ENCODE measurements at regions not wholly inside any gene's neighbourhood (a gene's known extent, or its start where the extent isn't known, plus 50 kb on each side); places are given as distances from the start of the nearest gene placed in this dataset.
"Not testable (repeated sequence)": the region's sequence is repeated elsewhere in the genome, so short reads cannot be mapped to it uniquely, and the experiment has no call there.

DNA sequence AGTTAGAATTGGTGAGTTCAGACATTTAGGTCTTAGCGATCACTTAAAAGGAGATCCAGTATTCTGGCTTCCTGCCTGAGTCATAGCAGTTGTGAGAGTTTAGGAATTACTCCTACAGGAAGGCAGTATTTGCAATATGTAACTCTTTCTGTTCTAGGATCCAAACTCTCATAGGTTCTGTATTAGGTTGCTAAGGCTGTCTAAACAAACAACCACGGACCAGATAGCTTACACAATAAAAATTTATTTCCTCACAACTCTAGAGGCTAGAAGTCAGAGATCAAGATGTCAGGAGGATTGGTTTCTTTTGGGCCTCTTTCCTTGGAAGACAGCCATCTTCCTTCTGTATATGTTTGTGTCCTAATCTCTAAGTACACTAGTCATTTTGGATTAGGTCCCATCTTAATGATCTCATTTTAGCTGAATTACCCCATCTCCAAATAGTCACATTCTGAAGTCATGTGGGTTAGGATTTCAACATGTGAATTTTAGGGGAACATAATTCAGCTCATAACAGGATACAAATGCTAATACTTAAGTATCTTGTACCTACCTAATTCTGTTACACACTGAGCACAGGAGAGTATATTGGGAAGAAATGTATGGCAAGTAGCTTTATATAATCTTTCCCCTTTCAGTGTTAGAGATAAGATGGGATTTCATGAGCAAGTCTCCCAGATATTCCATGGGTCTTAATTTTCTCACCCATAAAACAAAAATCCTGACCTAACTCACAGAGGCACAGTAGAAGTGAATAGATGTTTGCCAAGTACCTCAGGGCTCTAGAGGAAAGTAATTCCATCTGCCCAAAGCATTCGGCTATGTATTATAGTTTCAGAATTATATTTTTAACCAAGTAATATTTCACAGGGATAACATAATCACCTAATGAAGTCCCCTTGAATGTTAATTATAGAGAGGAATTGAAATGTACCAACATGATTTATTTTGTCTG, 144.4 kb downstream of the PTBP2 start:
- FAIRE-seq: peak; percentile 81

DNA sequence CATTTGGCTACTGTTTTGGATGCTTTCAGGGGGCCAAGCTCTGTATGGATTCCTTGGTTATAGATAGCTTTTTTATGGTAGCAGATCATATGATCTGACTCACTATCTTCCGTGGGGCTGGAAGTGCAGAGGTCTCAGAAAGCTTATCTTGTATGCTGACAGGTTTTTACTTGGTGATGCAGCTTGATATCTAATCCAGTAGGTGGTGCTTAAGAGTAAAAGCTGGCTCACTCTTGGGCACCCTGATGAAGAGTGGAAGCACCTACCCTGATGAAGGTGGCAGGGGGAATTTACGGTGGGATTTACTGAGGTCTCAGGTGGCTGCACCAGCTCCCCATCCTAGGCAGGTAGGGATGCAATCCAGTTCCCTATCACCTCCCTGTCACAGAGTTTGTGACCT, 151.2 kb downstream of the PTBP2 start:
- no peak for FAIRE-seq

DNA sequence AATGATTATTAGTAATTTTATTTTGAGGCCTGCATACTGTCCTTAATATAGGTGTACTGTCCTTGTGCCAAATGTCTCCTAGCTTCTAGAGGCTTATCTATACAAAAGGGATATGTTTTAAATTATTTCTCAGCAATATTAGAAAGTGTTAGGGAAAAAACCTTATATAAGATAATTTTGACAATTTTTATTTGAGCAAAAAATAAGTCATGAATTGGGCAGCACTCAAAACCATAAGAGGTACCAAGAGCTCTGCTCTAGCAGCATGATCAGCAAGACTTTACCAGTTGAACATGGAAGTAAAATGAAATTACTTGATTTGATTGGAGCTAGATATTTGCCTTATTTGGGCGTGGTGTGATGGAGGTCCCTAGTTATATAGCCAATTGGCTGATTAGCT, 157.1 kb downstream of the PTBP2 start:
- FAIRE-seq: no peak

DNA sequence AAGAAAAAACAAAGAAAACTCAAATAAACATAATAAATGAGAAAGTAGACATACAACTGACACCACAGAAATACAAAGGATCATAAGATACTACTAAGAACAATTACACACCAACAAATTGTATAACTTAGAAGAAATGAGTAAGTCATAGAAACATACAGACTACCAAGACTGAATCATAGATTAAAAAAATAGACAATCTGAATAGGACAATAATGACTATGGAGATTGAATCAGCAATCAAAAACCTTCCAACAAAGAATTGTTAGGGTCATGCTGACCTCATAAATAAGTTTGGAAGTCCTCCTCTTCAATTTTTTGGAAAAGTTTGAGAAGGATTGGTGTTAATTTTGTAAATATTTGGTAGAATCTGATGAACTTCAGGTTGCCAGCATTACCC, 159.0 kb downstream of the PTBP2 start:
- no peak for FAIRE-seq

DNA sequence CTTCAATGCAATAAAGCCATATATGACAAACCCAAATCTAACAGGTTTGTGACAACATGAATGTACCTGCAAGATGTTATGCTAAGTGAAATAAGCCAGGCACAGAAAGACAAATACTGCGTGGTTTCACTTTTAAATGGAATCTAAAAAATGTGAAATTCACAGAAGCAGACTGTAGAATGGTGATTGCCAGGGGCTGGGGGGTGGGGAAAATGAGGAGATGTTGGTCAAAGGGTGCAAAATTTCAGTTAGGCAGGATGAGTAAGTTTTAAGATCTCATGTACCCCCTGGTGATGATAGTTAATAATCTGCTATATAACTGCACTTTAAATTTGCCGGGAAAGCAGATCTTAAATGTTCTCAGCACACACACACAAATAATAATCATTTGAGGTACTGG, 160.5 kb downstream of the PTBP2 start:
- FAIRE-seq: no peak

DNA sequence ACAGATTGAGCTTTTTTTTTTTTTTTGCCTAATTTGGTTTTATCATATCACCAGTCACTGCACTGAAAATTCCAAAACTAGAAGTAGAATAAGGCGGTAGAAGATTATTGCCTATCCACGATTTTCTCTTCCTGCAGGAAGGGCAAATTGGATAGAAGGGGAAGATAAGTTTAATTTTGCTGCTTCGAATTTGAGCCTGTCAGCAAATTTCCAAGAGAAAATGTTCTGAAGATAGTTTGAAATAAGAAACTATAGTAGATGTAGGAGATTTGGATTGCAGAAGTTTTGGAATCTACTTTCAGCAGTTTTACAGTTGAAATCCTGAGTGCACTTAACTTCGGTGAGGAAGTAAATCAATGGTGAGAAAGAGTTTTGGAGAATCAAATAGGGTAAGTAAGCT, 164.9 kb downstream of the PTBP2 start:
- no peak for FAIRE-seq

DNA sequence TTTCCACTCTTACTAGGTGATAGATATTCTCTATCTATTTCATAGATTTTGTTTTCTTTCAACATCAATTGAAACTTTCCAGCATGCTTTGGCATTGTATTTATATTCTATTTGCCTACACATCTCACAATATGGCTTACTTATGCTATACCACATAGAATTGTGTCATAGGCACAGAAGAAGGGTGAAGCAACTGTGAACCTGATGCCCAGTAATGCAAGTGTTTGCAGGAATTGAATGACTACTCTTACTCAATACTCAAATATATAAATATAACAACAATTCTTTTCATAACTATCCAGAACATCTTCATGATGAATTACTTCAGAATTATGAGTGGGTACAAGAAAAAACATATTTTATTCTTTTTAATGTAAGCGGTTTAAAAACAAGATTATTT, 165.9 kb downstream of the PTBP2 start:
- no peak for FAIRE-seq

DNA sequence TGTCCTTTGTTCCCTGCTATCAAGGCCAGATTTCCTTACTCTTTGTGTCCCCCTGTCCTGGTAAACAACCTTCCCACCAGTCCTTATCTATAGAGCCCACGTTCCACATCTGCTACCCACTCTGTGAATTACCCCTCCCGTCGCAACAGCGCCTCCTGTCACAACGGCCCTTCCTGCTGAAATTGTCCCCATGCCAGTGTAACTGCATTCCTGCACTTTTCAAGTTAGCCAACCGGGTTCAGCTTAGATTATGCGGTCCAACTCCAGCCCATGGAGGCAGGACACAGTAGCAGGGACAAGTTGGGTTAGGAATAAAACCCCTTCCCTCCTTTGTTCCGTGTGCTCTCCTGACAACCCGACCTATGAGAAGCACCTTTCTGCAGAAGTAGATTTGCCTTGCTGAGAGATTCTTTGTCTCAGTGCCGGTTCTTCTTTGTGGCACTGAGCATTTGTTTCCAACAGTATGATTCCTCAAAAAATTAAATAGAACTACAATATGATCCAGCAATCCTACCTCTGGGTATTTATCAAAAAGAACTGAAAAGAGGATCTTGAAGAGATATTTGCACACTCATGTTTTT, 180.3 kb downstream of the PTBP2 start:
- FAIRE-seq: no peak

DNA sequence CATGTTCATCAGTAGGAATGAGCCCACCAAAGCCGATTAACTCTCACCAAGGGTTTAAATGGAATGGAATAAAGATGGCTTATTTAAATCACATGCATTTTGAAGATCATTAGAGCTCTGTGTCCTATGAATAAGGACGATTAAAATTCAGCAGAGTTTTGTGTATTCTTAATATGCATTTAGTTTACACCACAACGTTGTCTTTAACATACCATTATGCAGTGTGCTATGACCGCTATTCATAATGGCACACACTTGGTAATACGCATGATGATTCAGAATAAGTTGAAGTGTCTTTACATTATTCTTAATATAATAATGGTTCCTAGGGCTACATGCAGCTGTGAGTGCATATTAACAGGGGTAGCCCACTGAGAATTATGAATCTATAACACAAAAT, 190.7 kb downstream of the PTBP2 start:
- FAIRE-seq: no peak

DNA sequence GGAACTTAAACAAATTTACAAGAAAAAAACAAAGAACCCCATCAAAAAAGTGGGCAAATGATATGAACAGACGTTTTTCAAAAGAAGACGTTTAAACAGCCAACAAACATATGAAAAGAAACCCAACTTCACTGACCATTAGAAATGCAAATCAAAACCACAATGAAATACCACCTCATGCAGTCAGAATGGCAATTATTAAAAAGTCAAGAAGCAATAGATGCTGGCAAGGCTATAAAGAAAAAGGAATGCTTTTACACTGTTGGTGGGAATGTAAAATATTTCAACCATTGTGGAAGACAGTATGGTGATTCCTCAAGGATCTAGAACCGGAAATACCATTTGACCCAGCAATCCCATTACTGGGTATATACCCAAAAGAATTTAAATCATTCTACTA, 194.1 kb downstream of the PTBP2 start:
- not testable (repeated sequence) for FAIRE-seq

DNA sequence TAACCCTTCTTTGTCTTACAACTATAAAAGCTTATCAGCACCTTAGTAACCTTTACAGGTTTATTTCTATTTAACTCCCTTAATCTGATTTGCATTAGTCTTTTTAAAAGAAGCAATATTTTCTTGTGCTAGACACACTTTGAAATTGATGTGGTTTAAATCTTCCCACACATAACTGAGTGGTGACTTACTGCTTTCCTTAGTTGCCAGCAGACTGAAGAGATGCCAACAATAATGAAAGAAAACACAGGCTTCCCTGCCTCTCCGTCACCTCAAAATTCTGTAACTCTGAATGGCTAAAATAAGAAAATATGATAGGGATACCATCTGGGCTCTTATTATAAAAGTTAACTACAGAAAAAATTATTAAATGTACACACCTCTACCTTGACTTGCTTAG, 196.8 kb downstream of the PTBP2 start:
- no peak for FAIRE-seq

DNA sequence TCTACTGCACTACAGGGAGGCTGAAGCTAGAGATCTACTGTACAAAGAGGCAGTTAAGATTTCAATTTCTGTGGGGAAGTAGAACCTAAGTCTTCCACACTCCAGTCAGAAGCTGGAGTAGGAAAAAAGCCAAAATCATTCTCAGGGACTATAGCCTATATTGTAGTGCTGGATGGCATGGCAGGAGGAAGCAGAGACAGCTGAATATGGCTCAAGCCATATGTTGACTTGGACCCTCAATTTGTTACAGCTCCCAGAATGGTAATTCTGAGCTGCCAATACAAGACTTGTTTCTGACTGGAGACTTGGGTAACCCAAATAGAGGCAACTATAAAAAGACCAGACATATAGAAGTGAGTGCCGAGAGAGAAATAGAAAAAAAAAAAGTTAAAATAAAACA, 200.6 kb downstream of the PTBP2 start:
- FAIRE-seq: no peak

DNA sequence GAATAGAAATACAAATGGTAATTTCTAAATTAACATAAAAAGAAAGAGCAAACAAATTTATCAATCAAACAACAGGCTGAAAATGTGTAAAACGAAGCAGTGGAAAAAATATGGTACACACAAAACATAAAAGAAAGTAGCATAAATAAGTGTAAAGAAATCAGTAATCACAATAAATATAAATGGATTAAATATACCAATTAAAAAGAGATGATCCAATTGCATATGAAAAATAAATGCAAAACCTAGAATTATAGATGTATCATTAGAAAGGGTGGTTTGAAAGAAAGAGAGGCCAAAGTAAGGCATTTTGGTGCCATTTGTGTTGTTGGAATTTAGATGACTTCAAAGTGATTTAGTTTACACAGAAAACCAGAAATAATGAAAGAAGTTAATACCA, 202.2 kb downstream of the PTBP2 start:
- no peak for FAIRE-seq

DNA sequence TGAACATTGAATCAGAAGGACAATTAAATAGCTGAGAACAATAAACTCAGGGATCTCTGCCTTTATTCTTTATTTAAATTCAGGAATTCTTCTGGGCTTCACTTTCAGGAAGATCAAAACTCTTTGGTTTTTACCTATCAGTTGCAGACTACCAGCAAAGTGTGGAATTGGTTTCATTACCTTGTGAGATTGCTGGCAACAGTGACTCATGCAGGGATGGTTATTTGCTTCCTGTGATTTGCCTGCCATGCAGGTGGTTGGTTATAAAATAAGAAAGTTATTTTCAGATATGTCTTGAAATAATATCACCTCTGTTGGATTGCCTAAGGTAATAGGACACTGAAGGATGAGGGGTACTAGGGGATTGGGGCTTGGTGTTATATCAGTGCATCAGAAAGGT, 204.6 kb downstream of the PTBP2 start:
- no peak for FAIRE-seq

DNA sequence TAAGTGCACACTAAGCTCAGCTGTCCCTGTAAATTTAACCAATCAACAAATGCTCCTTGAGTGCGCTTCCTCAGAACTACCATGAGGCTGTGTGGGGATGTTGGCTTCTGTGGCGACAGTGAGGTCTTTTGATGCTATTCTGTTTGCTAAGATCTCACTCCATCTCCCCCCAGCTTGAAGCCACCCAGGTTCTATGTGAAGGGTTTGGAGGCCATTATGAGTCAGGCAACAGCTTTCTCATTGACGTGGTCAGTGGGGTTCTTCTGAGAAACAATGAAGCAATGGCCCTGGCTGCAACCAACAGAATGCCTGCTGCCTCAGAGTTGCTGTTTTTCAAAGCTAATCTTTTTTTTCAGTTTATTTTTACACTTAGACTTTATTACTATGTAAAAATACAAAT, 205.5 kb downstream of the PTBP2 start:
- no peak for FAIRE-seq

DNA sequence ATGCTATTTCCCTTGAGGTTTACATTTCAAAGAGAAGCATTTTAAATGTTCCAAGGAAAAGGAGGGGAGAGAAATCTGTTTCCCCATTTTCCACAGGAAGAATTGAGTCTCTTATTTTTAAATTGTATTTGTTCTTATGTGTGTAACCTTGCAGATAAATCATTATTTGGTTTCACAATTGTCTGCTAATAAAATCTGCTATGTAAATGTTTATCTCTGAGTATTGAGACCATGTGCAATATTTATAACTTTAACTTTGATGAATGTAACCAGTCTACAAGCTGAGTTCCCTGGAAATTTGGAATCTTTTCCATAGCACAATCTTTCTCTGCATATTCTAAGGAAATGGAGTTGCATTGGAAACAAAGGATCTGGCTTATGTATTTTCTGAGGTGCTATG, 209.6 kb downstream of the PTBP2 start:
- FAIRE-seq: no peak

DNA sequence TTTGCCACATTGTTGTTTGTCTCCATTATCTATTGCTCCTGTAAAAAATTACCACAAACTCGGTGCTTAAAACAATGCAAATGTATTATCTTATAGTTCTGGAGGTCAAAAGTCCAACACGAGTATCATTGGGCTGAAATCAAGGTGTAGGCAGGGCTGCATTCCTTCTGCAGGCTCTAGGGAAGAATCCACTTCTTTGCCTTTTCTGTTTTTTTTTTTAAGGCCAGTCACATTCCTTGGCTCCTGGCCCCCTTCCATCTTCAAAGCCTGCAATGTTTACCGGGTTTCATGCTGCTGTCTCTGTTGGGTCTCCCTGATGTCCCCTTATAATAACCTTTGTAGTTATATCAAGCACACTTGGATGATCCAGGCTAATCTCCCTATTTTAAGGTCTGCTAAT, 212.7 kb downstream of the PTBP2 start:
- FAIRE-seq: no peak

DNA sequence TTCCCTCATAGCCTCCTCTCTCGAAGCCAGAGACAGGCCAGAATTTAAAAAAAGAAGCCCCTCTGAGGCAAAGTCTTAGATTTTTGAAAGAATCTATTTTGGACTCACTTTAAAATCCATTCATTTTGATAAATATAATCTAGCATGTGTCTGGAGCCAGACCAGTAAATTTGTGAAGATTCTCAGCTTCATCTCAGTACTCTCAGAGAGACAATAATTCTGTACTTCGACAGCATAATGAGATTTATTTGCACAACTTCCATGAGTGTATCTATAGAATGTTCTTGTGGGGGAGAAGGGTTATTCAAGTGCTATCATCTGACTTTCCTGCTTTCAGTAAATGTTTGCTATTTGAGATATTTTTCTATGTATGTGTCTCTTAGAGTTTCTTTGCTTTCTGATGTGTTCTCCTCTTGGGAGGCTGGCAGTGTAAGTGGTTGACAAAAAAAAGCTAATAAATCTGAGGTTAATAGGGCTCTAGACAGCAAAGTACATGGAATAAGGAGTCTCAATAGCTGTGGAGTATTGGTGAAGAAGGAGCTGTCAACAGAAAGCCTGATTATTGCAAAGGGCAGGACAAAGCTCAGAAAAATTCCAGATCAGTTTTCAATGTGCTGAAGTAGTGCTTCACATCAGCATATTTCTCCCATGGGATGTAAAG, 223.0 kb downstream of the PTBP2 start:
- FAIRE-seq: no peak

DNA sequence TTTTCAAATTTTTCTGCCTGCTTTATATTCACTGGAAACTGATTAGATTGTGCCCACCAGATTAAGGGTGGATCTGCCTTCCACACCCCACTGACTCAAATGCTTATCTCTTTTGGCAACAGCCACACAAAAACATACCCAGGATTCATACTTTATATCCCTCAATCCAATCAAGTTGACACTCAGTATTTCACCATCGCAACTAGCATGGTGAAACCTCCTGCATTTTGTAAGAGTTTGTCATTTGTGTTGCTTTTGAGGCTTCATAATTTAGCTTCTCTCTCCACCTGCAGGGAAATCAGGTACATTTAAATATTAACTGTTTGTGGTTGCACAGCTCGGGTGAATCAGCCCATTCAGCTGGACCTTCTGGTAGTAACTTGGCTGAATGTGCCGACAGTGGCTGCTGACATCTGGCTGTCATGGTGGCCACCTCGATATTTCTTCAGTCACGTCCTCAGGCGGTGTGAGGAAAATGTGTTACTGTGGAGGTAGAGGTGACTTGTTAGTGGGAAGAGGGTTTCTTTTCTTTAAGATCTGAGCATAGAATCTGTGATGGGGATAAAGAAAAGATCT, 224.0 kb downstream of the PTBP2 start:
- no peak for FAIRE-seq

DNA sequence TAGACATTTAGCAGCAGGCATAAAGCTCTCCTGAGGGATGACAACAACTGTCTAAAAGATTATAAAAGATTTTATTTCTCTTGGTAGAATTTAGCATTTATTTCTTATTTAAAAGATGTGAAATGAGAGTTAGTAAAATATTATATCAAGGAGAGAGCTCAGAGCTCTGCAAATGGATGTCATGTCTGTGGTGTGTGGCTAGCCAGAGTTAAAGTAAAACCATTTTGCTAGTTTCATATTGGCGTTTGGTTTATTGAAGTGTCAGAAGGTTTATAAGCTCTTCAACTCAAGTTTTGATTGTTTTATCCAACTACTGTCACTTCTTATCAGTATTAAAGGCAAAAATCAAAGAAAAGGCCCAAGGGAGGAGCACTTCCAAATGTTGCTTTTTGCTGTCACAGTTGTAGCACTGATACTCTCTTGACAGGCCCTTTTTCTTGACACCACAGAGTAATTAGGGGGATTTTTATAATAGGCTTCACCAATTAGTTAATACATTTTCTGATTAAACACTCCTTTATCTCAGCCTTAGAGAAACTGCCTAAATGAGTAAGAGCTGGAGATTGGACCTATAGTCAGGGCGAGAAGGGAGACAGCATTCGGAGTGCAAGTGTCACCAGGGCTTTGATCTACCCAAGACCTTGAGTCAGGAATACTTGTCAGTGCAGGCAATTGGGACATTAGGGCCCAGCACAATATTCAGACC, 233.9 kb downstream of the PTBP2 start:
- no peak for FAIRE-seq

DNA sequence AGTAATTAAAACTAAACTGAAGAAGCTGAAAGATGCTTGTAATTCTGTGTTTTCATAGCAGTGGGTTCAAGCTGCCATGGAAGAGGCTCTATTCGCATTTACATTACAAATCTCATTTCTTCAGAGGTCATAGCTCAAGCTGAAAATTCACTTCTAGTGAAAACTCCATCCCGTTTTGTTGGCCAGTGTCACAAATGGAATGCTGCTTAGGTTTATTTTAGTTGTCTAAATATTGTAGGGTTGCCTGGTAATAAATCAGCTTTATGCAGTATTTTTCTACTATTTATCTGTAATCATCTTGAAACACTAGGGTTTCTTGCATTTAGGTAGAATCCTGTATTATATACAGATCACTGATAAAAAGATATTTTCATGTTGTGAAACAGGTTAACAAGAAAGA, 240.6 kb downstream of the PTBP2 start:
- FAIRE-seq: no peak

DNA sequence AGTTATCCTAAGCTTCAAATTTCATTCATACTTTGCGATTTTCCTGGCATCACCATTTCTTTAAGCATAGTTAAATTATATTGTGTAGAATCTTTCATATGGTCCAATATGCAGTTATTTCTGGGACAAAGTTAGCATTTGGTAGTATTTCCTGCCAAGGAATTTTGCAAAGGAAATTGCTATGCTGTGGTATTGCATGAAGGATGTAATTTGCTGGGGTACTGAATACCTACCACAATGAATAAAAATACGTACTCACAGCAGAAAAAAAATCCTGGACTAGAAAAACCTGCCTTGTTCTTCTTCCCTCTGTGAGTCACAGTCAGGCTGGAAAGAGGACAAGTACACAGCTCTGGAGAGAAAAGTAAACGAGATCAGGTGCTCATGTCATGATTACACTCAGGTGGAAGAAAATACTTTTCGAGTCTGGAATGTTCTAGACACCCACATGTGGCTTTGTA, 241.2 kb downstream of the PTBP2 start:
- FAIRE-seq: no peak

DNA sequence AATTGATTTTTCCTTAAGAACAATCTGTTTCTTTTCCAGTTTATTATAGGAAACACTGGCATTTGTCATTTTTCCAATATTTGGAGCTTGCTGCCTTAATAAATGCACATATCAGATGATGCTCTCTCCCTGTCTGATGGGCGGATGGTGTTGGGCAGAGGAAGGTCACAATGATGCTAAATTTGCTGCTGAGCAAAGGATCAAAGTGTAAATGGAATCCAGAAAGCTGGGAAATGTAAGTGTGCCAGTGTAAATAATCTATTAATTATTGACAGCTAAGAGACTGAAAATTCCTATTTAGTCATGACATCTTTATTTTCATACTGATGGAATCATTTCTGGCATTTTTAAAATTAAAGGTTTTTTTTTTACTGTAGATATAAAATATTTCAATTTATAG, 243.2 kb downstream of the PTBP2 start:
- no peak for FAIRE-seq

All from endometrium (tissue), 2 donors.